GM10266 (cell line): ENCODE measurements at regions not wholly inside any gene's neighbourhood (a gene's known extent, or its start where the extent isn't known, plus 50 kb on each side); places are given as distances from the start of the nearest gene placed in this dataset.

Experiments
- DNase-seq: peaks from one replicate; pipeline ENCODE4 v3.0.0; 2012; ENCODE audit errors: extremely low spot score
- TF ChIP-seq, protein P1 (sequence below): IDR thresholded peaks from 2 replicates; pipeline ENCODE4 v1.5.1; 2012; ENCODE audit warnings: mild to moderate bottlenecking, low read depth; ENCODE audit not compliant: control insufficient read depth, insufficient read depth; ENCODE audit errors: missing control alignments

DNA sequence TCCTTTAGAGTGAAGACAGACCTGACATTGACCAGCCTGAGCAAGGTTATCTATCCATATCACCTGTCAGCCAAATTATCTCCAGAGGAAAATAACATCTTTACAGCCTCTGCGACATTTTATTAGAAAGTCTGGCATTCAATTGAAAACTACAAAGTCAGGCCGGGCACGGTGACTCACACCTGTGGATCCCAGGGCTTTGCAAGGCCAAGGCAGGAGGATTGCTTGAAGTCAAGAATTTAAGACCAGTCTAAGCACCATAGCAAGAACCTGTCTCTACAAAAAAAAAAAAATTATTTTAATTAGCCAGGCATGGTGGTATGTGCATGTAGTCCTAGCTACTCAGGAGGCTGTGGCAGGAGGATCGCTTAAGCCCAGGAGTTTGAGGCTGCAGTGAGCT is 141.6 kb downstream of the RCN1 start:
- DNase-seq = no peak
- TF ChIP-seq, protein P1, sequence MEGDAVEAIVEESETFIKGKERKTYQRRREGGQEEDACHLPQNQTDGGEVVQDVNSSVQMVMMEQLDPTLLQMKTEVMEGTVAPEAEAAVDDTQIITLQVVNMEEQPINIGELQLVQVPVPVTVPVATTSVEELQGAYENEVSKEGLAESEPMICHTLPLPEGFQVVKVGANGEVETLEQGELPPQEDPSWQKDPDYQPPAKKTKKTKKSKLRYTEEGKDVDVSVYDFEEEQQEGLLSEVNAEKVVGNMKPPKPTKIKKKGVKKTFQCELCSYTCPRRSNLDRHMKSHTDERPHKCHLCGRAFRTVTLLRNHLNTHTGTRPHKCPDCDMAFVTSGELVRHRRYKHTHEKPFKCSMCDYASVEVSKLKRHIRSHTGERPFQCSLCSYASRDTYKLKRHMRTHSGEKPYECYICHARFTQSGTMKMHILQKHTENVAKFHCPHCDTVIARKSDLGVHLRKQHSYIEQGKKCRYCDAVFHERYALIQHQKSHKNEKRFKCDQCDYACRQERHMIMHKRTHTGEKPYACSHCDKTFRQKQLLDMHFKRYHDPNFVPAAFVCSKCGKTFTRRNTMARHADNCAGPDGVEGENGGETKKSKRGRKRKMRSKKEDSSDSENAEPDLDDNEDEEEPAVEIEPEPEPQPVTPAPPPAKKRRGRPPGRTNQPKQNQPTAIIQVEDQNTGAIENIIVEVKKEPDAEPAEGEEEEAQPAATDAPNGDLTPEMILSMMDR = no peak

DNA sequence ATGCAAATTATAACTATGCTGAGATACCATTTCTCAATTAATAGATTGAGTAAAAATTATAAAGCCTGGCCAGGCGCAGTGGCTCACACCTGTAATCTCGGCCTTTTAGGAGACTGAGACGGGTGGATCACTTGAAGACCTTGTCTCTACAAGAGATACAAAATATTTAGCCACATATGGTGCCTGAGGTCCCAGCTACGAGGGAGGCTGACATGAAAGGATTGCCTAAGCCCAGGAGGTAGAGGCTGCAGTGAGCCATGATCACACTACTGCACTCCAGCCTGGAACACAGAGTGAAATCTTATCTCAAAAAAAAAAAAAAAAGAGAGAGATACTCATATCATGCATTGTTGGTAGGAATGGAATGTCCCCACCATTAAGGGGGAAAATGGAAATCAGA is 142.4 kb downstream of the RCN1 start:
- no peak for DNase-seq
- TF ChIP-seq, protein P1 = no peak

DNA sequence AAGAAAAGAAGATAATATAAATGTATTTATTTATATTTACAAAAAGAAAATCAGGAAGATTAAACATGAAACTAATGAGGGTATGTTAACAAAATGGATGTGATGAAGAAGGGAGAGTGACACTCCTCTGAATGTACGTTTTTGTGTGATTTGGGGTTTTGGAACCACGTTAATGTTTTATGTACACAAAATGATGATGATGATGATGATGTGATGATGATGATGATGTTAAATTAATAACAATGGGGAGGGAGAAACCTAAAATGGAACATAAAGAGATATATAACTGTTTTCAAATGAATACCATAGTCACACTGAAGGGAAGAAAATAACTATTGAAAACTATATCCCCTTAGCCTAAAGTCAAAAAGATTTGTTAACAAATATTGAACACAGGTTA is 143.1 kb downstream of the RCN1 start:
- DNase-seq = no peak
- TF ChIP-seq, protein P1 = no peak

DNA sequence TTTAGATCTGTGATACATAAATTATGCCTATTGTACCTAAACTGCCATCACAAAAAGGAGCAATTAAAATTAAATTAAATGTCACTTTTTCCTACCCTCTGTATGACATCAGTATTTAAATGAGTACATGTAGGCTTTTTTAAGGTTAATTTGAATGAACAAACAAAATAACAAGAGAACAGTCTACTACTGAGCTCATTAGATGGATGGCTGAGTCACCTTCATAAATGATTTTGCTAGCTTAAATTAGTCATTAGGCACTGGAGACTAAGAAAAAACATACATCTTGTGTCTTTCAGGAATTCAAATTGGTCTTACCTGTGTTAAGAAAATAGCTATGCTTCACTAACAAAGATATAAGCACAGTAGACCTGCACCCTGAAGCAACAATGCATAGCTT is 153.6 kb downstream of the RCN1 start:
- TF ChIP-seq, protein P1 = no peak
- no peak for DNase-seq

DNA sequence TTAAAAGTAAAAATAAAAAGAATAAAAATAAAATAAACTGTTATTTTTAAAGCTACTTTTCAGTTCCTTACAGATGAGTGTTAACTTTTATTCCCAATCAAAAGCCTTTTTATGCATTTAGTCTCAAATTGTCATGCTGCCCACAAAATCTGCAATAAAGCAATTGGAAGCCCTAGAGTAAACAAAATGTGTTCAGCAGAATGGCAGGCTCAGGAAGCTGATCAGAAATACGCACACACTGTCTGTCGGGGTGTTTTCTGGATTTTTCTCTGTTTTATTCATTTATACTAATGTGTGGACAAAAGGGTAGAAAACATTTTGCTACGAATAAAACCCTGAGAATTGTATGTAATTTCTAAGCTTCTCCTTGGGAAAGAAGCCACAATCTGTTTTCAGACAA is 162.8 kb downstream of the RCN1 start:
- TF ChIP-seq, protein P1 = no peak
- DNase-seq = no peak

DNA sequence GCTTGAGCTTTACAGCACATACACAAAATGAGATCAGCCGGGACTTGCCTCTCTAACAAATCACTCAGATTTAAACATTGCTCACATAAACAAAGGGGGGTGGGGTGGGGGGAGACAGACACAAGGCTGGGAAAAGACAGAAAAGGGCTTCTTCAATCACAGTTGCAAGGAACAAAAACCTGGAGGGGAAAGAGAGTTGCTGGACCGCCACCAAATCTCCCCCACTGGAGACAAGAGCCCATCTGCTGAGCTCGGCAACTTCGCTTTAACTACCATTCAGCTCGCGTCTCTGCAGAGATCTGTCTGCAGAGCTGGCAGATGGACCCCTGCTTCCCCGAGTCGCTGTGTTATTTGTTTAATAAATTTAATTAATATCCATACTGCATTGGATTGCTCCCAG is 165.0 kb downstream of the RCN1 start:
- TF ChIP-seq, protein P1 = no peak
- DNase-seq = no peak

DNA sequence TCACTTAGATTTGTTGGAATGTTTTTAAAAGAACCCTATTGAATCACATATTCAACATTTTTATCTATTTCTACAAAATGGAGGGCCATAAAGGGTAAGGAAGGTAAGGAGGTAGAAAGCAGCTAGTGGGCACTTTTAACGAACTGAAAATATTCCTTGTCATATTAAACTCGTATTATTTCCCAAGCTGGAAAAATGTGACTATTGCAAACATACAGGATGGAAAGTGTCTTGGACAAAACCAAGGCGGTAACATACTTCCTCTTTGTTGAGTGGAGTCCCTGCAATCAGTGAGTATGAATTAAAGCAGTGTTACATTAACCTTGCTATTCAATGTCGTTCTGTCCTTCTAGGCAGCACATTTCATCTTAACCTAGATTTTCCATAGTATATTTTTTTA is 165.6 kb downstream of the RCN1 start:
- TF ChIP-seq, protein P1 = no peak
- DNase-seq = no peak
